ENCODE measurements at regions not wholly inside any gene's neighbourhood (a gene's known extent, or its start where the extent isn't known, plus 50 kb on each side); places are given as distances from the start of the nearest gene placed in this dataset.
A peak's percentile ranks its signal among the peaks of the same experiment; 100 is the strongest.
"Not testable (repeated sequence)": the region's sequence is repeated elsewhere in the genome, so short reads cannot be mapped to it uniquely, and the experiment has no call there.

DNA sequence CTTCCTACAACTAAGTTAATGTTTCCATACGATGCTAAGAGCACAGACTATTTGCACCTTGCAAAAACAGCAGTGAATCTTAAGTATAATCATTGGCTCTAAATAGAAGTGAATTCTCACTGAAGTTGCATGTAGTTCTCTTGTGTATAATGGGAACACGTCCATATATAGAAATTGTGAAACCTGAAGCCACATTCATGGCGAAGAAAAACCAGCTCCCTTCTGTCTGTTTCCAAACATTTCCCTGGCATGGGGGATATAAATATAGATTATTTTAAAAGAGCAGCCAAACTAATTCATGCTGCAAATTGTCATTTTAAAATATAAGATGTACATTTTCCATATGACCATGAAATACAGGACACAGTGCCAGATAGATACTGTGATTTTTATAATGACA, 71.1 kb downstream of the TRAM1L1 start:
- no peak for DNase-seq (ENCODE audit: low spot score)

DNA sequence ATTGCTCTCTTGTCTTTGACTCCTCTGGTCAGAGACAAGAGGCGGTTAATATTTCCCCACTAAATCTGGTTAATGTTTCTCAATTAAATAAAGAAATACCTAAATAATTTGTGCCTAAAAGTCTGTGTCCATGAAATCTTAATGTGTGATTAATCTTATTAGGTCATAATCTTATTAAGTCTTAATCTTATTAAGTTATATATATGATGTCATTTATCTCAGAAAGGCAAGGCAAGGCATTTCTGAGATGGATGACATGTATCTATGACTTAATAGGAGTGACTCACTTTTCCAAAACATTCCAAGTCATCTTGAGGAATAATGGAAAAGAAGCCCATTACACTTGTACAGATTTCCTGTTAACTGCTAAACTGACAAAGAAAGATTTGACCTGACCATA, 74.7 kb downstream of the TRAM1L1 start:
- DNase-seq (ENCODE audit: low spot score), result no peak

GRCh38 chr4:117001077-117001476, 84.3 kb downstream of the TRAM1L1 start:
- DNase-seq (ENCODE audit: low spot score), result no peak

DNA sequence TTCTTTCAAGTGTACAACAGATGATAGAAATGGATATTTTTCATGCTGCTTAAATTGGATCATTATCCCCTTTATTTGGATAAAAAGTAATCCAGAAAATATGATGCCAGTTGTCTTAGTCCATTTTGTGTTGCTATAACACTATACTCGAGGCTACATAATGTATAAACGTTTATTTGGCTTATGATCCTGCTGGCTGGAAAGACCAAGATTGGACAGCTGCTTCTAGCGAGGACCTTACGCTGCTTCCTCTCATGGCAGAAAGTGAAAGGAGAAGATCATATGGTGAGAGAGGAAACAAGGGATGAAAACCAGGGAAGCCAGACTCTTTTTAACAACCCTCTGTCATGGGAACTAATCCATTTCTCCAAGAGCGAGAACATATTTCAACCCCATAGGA, 102.7 kb downstream of the TRAM1L1 start:
- DNase-seq (ENCODE audit: low spot score), result no peak

- DNase-seq (ENCODE audit: low spot score), result not testable (repeated sequence)
Observed at GRCh38 chr4:116980436-116980835, 104.9 kb downstream of the TRAM1L1 start.

DNA sequence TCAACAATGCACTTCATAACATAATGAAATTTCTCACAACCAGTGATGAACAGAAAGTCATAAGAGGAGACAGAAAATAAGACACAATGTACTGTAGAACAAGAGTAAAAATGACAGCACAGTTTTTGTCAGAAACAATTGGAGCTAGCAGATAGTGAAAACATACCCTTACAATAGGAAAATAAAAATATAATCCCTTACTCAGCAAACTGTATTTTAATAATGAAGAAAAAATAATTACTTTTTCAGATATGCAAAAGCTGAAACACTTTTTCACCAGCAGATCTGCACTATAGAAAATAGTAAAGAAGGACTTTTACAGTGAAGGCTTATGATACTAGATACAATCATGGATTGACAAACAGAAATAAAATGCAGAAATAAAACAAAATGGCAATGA, 126.3 kb downstream of the TRAM1L1 start:
- no peak for DNase-seq (ENCODE audit: low spot score)

DNA sequence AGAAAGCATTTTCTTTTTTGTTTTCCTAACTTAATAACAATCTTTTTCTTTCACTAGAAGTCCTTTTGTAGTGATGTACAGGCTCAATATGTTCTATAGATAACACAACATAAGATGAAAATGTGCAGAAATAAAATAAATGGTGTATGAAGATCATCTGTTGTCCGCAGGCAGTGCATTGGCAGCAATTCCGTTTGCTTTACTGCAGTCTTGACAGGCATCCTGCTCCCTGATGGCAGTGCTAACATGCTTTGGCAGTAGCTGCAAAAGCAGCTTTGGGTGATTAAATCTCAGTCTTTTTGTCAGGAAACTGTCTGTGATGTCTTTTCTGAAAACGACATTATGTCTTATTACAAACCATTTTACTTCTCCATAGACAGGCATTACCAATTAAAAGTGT, 131.4 kb downstream of the TRAM1L1 start:
- no peak for DNase-seq (ENCODE audit: low spot score)

GRCh38 chr4:116952530-116953136, 132.7 kb downstream of the TRAM1L1 start:
- DNase-seq (ENCODE audit: low spot score), result no peak

- DNase-seq (ENCODE audit: low spot score), result no peak
Observed at GRCh38 chr4:116949856-116950255, 135.5 kb downstream of the TRAM1L1 start.

DNA sequence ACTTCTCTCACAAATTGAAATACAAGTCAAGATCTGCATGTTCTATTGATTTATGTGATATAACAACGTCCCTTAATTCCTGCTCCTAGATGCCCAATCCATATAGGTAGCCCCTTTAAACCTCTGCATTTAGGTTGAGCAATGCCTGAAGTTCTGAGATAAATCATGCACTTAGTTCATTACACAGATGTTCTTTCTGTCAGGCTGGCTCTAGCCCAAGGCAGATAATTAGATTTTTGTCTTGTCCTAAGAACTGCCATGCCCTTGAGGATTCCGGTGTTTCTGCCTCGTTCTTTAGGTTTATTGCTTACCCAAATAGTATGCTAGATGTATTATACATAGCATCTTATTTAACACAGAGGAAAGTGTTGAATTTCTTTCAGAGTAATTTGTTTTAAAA, 143.1 kb downstream of the TRAM1L1 start:
- no peak for DNase-seq (ENCODE audit: low spot score)

GRCh38 chr4:116930329-116930728, 155.0 kb downstream of the TRAM1L1 start:
- no peak for DNase-seq (ENCODE audit: low spot score)

GRCh38 chr4:116926631-116927295, 158.6 kb downstream of the TRAM1L1 start:
- peak; percentile 0 for DNase-seq (ENCODE audit: low spot score)

- DNase-seq (ENCODE audit: low spot score), result peak; percentile 12
Observed at GRCh38 chr4:116925900-116926457, 159.4 kb downstream of the TRAM1L1 start.

- no peak for DNase-seq (ENCODE audit: low spot score)
Observed at GRCh38 chr4:116923389-116923788, 162.0 kb downstream of the TRAM1L1 start.

DNA sequence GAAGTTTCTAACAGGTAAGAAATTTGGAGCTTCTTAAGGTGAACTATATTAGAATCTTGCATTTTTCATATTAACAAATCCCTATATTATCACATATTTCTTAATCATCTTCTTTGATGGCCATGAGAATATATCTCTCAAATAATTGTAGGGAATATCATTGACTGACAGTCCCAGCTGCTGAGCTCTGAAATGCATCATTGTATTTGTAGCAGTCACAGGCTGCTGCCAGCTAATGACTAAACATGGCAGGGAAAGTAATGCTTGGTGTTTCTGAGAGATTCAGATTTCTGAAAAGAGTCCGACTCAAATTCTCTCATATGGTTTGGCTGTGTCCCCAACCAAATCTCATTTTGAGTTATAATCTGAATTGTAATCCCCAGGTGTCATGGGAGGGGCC, 171.9 kb downstream of the TRAM1L1 start:
- DNase-seq (ENCODE audit: low spot score), result no peak

DNA sequence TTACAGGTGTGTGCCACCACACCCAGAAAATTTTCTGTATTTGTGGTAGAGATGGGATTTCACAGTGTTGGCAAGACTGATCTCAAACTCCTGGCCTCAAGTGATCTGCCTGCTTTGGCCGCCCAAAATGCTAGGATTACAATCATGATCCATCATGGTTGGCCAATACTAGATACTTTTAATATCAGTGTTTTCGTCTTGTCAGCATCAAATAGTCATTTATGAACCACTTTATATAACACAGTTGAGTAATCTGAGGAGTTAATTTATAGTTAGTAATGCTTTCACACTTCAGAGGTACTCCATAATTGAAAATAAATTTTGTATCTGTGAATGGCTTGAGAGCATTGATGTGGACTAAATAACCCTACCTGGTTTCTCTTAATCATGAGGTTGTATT, 178.6 kb downstream of the TRAM1L1 start:
- DNase-seq (ENCODE audit: low spot score), result no peak

DNA sequence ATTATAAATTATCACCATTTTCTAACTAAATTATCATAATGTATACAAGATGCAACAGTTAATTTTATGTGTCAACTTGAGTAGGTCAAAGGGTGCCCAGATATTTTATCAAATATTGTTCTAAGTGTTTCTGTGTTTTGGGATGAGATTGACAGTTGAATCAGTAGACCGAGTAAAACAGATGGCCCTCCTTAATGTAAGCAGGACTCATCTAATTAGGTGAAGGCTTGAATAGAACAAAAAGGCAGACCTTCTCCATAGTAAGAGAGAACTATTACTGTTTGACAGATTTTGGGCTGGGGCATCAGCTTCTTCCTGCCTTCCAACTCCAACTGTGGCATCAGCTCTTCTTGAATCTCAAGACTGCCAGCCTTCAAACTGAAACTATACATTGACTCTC, 185.8 kb downstream of the TRAM1L1 start:
- no peak for DNase-seq (ENCODE audit: low spot score)

DNA sequence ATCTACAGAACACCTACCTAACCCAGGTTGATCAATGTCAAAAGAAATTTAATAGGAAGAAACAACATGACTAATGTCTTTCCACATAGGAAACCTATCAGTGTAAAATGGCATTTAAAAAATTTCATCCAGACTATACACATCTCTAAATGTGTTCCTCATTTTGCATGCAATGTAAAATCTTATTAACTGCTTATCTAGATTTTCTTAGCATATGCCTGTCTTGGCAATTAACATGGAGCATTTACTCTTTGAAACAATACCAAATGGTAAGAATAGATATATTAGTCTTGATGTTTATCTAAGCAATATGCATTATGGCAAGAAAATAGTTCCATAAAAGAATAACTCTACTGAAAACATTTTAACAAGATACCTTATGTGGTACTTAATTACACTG, 199.8 kb downstream of the TRAM1L1 start:
- DNase-seq (ENCODE audit: low spot score), result no peak

DNA sequence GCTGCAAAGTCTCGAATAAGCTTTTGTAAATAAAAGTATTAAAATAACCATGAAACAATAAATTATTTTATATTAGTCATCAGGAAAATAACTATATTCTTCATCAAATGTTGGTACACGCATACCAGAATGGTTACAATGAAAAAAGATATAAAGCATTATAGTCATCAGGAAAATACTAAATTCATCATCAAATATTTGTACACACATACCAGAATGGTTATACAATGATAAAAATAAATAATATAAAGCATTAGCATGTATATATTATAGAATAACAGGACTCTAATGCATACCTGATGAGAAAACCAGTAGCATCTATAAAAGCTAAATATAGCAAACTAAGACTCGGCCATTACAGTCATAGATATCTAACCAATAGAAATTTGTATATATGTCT, 202.9 kb downstream of the TRAM1L1 start:
- DNase-seq (ENCODE audit: low spot score), result no peak

DNA sequence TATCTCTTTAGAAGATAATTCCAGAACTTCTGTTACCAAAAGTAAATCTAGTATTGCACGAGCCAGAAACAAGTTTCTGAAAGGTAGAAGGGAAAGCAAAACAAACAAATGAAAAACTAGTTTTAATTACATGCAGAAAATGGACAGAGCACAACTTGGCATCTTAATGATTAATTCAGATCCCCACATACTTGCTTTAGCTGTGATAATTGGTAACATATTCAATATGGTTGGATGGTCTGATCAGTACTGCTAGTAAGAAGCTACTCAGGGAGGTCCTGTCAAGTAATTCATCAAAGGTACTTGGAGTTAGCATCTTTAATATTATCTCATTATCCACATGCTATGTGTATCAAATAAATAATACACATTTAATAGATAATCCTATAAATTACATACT, 204.3 kb downstream of the TRAM1L1 start:
- DNase-seq (ENCODE audit: low spot score), result no peak

- DNase-seq (ENCODE audit: low spot score), result no peak
Observed at GRCh38 chr4:116880625-116881024, 204.8 kb downstream of the TRAM1L1 start.

GRCh38 chr4:116878280-116878679, 207.1 kb downstream of the TRAM1L1 start:
- DNase-seq (ENCODE audit: low spot score), result no peak

- no peak for DNase-seq (ENCODE audit: low spot score)
Observed at GRCh38 chr4:116877069-116877468, 208.3 kb downstream of the TRAM1L1 start.

DNA sequence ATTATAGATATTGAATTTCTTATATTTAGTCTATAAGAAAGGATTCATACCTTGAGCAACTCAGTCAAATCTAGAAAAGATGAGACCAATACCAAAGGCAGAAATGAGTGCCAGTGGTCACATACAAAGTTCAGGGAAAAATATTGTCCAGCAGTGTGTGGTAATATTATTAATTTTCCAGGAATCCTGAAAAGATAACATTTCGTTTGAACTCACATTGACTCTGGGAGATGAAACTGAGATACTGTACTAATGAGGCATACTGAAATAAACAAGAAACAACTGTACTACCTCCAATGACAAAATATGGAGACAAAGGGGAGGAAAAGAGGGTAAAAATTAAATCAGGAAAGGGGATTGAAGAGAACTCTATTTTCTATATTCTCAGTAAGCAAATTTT, 212.4 kb downstream of the TRAM1L1 start:
- DNase-seq (ENCODE audit: low spot score), result no peak

Measured in HuH-7 (cell line).